Epithelial cell of proximal tubule (primary cell): ENCODE measurements at regions not wholly inside any gene's neighbourhood (a gene's known extent, or its start where the extent isn't known, plus 50 kb on each side); places are given as distances from the start of the nearest gene placed in this dataset.

ENCODE experiments used
- DNase-seq: peaks from one replicate; pipeline ENCODE4 v3.0.0-alpha.2; 2011; ENCODE audit warnings: low read depth
- H3K4me3 ChIP-seq: 2 replicates; pipeline ENCODE4 v1.5.1; 2011; ENCODE audit warnings: low read depth, mild to moderate bottlenecking, low read length
- CTCF ChIP-seq: conservative IDR thresholded peaks from 2 replicates; pipeline ENCODE4 v1.5.1; 2012; ENCODE audit warnings: low read depth, mild to moderate bottlenecking, low read length

GRCh38 chr11:134705858-134706257 is 293.8 kb upstream of the B3GAT1 start:
- TF ChIP-seq CTCF: no peak
- H3K4me3 ChIP-seq: no peak overlapping the region
- no peak for DNase-seq

GRCh38 chr11:134702827-134703226 is 290.8 kb upstream of the B3GAT1 start:
- no peak for DNase-seq
- H3K4me3 ChIP-seq: no peak overlapping the region
- TF ChIP-seq CTCF: no peak

GRCh38 chr11:134701564-134702165 is 289.6 kb upstream of the B3GAT1 start:
- H3K4me3 ChIP-seq: no peak overlapping the region
- no peak for TF ChIP-seq CTCF
- DNase-seq: no peak

- no peak for TF ChIP-seq CTCF
- no peak for DNase-seq
- no peak overlapping the region for H3K4me3 ChIP-seq
Measured at GRCh38 chr11:134700101-134700640, 288.1 kb upstream of the B3GAT1 start.

- no peak for TF ChIP-seq CTCF
- DNase-seq: no peak
Measured at GRCh38 chr11:134696455-134696854, 284.4 kb upstream of the B3GAT1 start.

GRCh38 chr11:134691985-134692384 is 279.9 kb upstream of the B3GAT1 start:
- no peak for DNase-seq
- no peak overlapping the region for H3K4me3 ChIP-seq
- no peak for TF ChIP-seq CTCF

More at GRCh38 chr11:134696455-134696854, 284.4 kb upstream of the B3GAT1 start:
- no peak overlapping the region for H3K4me3 ChIP-seq

- no peak for DNase-seq
- no peak overlapping the region for H3K4me3 ChIP-seq
- no peak for TF ChIP-seq CTCF
Measured at GRCh38 chr11:134691295-134691873, 279.3 kb upstream of the B3GAT1 start.
